BLaER1 treated with 17β-estradiol and CSF1 and Interleukin-3, amounts not matched to agents 10 nM and 100 nM (cell line): ENCODE measurements at regions not wholly inside any gene's neighbourhood (a gene's known extent, or its start where the extent isn't known, plus 50 kb on each side); places are given as distances from the start of the nearest gene placed in this dataset.

Experiments used
- H3K27ac ChIP-seq, 11 experiments: shearing (Covaris generic); formaldehyde crosslinking; 2 replicates each; pipeline ENCODE4 v1.8.1; 2022
- H3K27me3 ChIP-seq, 11 experiments: shearing (Covaris generic); formaldehyde crosslinking; 2 replicates each; pipeline ENCODE4 v1.8.1; 2022
- H3K36me3 ChIP-seq, 11 experiments: shearing (Covaris generic); formaldehyde crosslinking; 2 replicates each; pipeline ENCODE4 v1.8.1; 2022
- H3K4me1 ChIP-seq, 10 experiments: shearing (Covaris generic); formaldehyde crosslinking; 2 replicates each; pipeline ENCODE4 v1.8.1; 2022
- H3K4me2 ChIP-seq, 11 experiments: shearing (Covaris generic); formaldehyde crosslinking; 2 replicates each; pipeline ENCODE4 v1.8.1; 2022
- H3K4me3 ChIP-seq, 10 experiments: shearing (Covaris generic); formaldehyde crosslinking; 2 replicates each; pipeline ENCODE4 v1.8.1; 2022
- H3K9ac ChIP-seq, 11 experiments: shearing (Covaris generic); formaldehyde crosslinking; 2 replicates each; pipeline ENCODE4 v1.8.1; 2022
- H3K9me3 ChIP-seq, 11 experiments: shearing (Covaris generic); formaldehyde crosslinking; replicated peaks in 1 of 11; 2 replicates each; pipeline ENCODE4 v1.8.1; 2022
- H4K20me1 ChIP-seq, 11 experiments: shearing (Covaris generic); formaldehyde crosslinking; 2 replicates each; pipeline ENCODE4 v1.8.1; 2022
- Cebpa-rat ChIP-seq, 11 experiments: shearing (Covaris generic); IDR thresholded peaks; 2 replicates each; pipeline ENCODE4 v1.8.1; 2022

DNA sequence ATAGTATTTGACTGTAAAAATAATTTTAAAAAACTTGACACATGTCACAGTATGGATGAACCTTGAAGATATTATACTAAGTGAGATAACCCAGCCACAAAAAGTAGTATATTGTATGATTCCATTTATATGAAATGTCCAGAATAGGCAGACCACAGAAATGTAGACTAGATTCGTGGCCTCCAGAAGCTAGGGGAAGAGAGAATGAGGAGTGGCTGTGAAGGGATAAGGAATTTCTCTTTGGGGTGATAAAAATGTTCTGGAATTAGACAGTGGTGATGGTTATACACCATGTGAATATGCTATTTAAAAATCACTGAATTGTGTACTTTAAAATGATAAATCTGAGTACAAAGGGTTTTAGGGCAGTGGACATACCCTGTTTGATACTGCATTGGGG, 253.1 kb upstream of the DYNLRB2 start:
- no peaks in the 10 kb centered on the region for H3K9me3 ChIP-seq
- H3K4me3 ChIP-seq, result no peak overlapping the region
- no peak overlapping the region for H3K4me2 ChIP-seq
- no peaks in the 10 kb centered on the region for H4K20me1 ChIP-seq
- TF ChIP-seq Cebpa-rat (IDR thresholded peaks at IDR 0.05), result no peak
- H3K36me3 ChIP-seq, result no peaks in the 10 kb centered on the region
- no peak overlapping the region for H3K27ac ChIP-seq
- no peaks in the 10 kb centered on the region for H3K27me3 ChIP-seq
- H3K9ac ChIP-seq, result no peak overlapping the region
- no peaks in the 10 kb centered on the region for H3K4me1 ChIP-seq

DNA sequence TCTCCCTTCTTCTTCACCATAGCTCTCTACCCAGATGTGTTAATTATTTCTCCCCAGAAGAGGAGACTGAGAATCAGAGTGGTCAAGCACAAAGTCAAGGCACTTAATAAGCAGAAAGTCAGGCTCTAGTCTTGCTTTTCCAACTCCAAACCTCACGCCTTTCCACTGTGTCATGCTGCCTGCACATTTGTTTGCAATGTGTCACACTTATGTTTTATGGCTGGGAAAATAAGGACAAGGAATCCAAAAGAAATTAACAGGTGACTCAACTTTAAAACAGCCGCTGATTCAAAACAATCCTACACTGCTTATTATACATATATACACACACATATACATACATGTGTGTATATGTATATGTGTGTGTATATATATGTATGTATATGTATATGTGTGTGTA, 255.7 kb upstream of the DYNLRB2 start:
- no peak overlapping the region for H3K4me3 ChIP-seq
- no peak overlapping the region for H3K9ac ChIP-seq
- H3K27ac ChIP-seq, result no peak overlapping the region
- no peaks in the 10 kb centered on the region for H3K27me3 ChIP-seq
- H3K4me2 ChIP-seq, result no peak overlapping the region
- H3K4me1 ChIP-seq, result no peaks in the 10 kb centered on the region
- no peaks in the 10 kb centered on the region for H3K36me3 ChIP-seq
- H4K20me1 ChIP-seq, result no peaks in the 10 kb centered on the region
- no peaks in the 10 kb centered on the region for H3K9me3 ChIP-seq
- TF ChIP-seq Cebpa-rat (IDR thresholded peaks at IDR 0.05), result no peak

DNA sequence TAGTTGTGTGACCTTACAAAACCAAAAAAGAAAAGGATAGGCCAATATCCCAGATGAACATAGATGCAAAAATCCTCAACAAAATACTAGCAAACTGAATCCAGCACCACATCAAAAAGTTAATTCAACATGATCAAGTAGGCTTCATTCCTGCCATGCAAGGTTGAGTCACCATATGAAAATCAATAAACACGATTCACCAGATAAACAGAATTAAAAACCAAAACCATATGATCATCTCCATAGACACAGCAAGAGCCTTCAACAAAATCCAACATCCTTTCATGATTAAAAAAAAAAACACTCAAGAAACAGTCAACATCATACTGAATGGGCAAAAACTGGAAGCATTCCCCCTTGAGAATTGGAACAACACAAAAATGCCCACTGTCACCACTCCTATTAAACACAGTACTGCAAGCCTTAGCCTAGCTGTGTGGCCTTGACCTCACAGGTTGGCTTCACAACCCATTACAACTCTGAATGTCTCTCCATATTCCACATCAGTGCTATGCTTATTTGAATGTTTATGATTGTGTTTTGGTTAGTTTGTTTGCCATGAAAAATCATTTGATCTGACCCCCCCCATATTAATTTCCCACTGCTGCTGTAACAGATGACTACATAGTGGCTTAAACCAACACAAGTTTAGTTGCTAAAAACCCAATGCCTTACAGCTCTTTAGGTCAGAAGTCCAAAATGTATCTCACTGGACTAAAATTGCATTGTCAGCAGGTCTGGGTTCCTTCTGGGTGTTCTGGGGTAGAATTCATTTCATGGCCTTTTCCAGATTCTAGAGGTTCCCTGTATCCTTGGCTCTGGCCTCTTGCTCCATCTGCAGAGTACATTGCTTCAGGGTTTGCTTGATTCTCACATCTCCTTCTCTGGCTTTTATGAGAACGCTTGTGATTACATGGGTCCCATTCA, 257.1 kb upstream of the DYNLRB2 start:
- peaks cover 0 to 10% (median 3%) of the 10 kb centered on the region in 10 experiments; a peak in 8 of 20 replicates for H3K4me1 ChIP-seq
- no peak for TF ChIP-seq Cebpa-rat (IDR thresholded peaks at IDR 0.05)
- no peaks in the 10 kb centered on the region for H3K9me3 ChIP-seq
- no peak overlapping the region for H3K9ac ChIP-seq
- no peaks in the 10 kb centered on the region for H3K27me3 ChIP-seq
- H3K36me3 ChIP-seq, result no peaks in the 10 kb centered on the region
- H4K20me1 ChIP-seq, result no peaks in the 10 kb centered on the region
- no peak overlapping the region for H3K4me3 ChIP-seq
- no peak overlapping the region for H3K27ac ChIP-seq
- H3K4me2 ChIP-seq, result no peak overlapping the region

DNA sequence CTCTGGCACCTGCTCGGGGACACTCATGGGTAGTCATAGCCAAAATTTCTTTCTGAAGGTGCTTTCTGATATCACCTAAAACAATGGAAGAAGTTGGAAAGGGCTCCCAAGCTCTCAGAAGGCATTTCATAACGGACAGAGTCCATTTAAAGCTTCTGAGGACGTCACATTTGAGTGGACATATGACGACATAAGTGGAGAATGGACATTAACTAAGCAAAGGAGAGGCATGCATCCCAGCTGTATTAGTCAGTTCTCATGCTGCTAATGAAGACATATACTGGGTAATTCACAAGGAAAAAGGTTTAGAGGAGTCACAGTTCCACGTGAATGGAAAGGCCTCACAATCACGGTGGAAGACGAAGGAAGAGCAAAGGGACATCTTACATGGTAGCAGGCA, 260.2 kb upstream of the DYNLRB2 start:
- H3K4me2 ChIP-seq, result no peak overlapping the region
- no peak overlapping the region for H3K27ac ChIP-seq
- H3K9me3 ChIP-seq, result no peaks in the 10 kb centered on the region
- H3K27me3 ChIP-seq, result no peaks in the 10 kb centered on the region
- no peak overlapping the region for H3K9ac ChIP-seq
- peaks cover 0 to 14% (median 4%) of the 10 kb centered on the region in 10 experiments; a peak in 8 of 20 replicates for H3K4me1 ChIP-seq
- no peaks in the 10 kb centered on the region for H4K20me1 ChIP-seq
- no peak for TF ChIP-seq Cebpa-rat (IDR thresholded peaks at IDR 0.05)
- H3K4me3 ChIP-seq, result no peak overlapping the region
- no peaks in the 10 kb centered on the region for H3K36me3 ChIP-seq

DNA sequence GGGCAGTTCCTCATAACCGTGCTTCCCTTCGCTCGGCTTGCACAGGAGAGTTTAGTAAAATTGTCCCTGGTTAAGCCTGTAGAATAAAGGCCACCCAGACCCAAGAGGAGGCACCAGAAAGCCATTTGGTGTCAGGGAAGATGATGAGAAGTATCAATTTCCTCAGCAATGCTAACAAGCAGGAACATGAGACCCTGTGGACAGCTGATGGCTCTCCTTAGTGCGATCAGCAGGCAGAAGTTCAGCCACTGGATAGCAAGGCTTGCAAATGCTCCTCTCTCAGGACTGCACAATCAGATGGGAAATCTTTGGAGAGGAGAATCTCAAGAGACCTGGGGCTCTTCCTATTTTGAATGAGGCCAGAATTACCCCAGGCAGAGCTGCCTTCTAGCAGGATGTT, 261.1 kb upstream of the DYNLRB2 start:
- H3K27ac ChIP-seq, result no peak overlapping the region
- no peak overlapping the region for H3K9ac ChIP-seq
- no peaks in the 10 kb centered on the region for H3K9me3 ChIP-seq
- TF ChIP-seq Cebpa-rat (IDR thresholded peaks at IDR 0.05), result no peak
- no peaks in the 10 kb centered on the region for H4K20me1 ChIP-seq
- no peaks in the 10 kb centered on the region for H3K27me3 ChIP-seq
- no peak overlapping the region for H3K4me3 ChIP-seq
- peak overlapping the region in 5 of 11 experiments; percentile 7 to 46 (median 29); a peak in 5 of 22 replicates for H3K4me2 ChIP-seq
- H3K4me1 ChIP-seq, result peaks cover 0 to 14% (median 4%) of the 10 kb centered on the region in 10 experiments; a peak in 8 of 20 replicates
- no peaks in the 10 kb centered on the region for H3K36me3 ChIP-seq

DNA sequence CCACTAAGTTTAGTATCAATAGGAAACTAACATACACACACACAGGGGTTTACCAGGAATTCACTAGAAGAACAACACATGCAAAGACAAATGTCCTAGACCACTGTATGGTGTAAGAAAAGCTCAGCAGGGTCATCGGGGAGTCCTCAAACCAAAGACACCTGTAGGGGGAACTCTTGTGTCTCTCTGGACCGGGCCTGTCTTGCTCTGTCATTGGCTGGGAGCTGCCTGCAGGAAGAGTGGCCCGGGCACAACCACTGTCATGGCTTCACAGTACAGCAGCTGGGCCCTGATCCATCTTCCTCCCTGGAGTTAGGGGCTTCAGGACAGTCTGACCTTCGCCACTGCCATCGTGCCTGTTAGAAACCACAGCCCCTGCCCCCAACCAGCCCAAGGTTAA, 263.6 kb upstream of the DYNLRB2 start:
- Histone ChIP-seq H3K36me3 (no peaks in the 10 kb centered on the region), H3K27me3 (no peaks in the 10 kb centered on the region), H4K20me1 (no peaks in the 10 kb centered on the region), H3K4me1 (peaks cover 0 to 14% (median 4%) of the 10 kb centered on the region in 10 experiments; a peak in 8 of 20 replicates), H3K27ac (no peak overlapping the region), H3K9me3 (no peaks in the 10 kb centered on the region), H3K4me2 (no peak overlapping the region), H3K9ac (no peak overlapping the region), H3K4me3 (no peak overlapping the region)
- TF ChIP-seq Cebpa-rat (IDR thresholded peaks at IDR 0.05), result no peak

DNA sequence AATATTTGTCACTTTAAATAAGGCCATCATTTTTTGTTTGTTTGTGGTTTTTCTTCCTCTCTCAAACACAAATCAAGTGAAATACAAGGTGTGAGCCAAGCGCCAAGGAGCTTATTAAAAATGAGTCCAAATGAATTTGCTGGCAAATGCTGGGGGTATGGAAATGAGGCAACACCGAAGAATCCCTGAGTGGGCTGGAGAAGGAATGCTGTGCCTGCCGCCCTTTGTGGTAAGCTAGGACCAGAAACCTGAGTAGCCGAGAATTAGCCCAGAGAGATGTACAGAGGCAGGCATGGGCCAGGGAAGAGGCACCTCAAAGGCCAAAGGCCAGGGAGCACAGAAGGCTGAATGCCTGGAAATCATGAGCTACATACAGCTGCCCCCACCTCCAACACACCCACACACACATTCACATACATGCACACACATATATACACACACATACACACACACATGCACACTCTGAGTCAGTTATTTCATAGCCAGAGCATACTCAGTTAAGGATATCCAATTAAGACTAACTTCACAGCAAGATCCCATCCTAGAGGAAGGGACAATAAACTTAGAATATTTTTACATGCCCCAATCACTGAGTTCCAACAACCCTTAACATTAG, 266.1 kb upstream of the DYNLRB2 start:
- no peak for TF ChIP-seq Cebpa-rat (IDR thresholded peaks at IDR 0.05)
- H3K9ac ChIP-seq, result no peak overlapping the region
- H3K27ac ChIP-seq, result no peak overlapping the region
- no peaks in the 10 kb centered on the region for H3K36me3 ChIP-seq
- H3K4me2 ChIP-seq, result no peak overlapping the region
- H3K27me3 ChIP-seq, result no peaks in the 10 kb centered on the region
- peaks cover 0 to 14% (median 4%) of the 10 kb centered on the region in 10 experiments; a peak in 8 of 20 replicates for H3K4me1 ChIP-seq
- no peaks in the 10 kb centered on the region for H4K20me1 ChIP-seq
- H3K4me3 ChIP-seq, result no peak overlapping the region
- no peaks in the 10 kb centered on the region for H3K9me3 ChIP-seq

DNA sequence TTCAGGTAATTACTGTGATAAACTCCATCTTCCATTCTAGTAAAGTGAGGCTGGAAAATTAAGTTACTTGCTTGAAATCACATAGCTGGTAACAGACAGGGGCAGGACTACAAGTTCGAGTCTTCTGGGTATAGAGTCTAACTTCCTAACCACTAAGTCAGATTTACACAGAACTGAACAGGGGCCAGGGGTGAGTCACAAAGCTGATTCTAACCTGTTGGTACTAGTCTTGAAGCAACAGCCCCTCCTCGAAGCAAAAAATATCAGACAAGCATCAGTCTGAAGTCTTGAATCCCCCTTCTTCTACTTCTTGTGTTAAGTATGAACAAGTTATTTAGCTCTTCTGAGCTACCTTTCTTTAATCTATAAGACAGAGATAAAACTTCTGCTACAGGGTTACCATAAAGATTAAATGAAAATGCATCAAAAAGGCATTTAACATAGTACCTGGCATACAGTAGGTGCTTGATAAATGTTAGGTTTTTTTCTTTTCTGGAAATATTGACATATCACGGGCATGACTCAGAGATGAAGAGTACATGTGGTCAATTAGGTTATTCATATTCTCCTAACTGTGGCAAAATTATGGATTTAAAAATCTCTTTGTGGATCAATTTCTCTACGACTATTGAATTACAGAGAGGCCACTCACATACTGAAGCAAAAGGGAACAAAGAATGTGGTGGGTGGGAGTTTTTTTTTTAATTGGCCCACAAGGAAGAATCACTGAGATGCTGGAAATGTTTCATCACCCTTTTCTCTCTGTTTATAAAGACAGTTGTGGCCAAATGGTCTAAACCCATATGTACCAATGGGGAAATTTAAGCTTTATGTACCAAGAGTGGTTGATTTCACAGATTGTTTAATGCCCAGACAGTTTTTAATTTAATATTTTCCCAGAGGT, 266.9 kb upstream of the DYNLRB2 start:
- no peaks in the 10 kb centered on the region for H3K27me3 ChIP-seq
- no peak overlapping the region for H3K4me3 ChIP-seq
- H3K9ac ChIP-seq, result no peak overlapping the region
- H4K20me1 ChIP-seq, result no peaks in the 10 kb centered on the region
- no peak for TF ChIP-seq Cebpa-rat (IDR thresholded peaks at IDR 0.05)
- H3K36me3 ChIP-seq, result no peaks in the 10 kb centered on the region
- H3K4me1 ChIP-seq, result peaks cover 0 to 6% (median 1%) of the 10 kb centered on the region in 10 experiments; a peak in 7 of 20 replicates
- no peak overlapping the region for H3K4me2 ChIP-seq
- H3K27ac ChIP-seq, result no peak overlapping the region
- H3K9me3 ChIP-seq, result no peaks in the 10 kb centered on the region
